ENCODE measurements at regions not wholly inside any gene's neighbourhood (a gene's known extent, or its start where the extent isn't known, plus 50 kb on each side); places are given as distances from the start of the nearest gene placed in this dataset.

GRCh38 chr3:56880720-56881575, 79.2 kb upstream of the ARHGEF3 start:
- no peak for DNase-seq
- no peak overlapping the region for H3K27ac ChIP-seq
- intact Hi-C loops (cut with DNase I; ENCODE audit: low total_unique reads): no loop called here
- TF ChIP-seq CTCF (IDR thresholded peaks at IDR 0.05) (no peak), POLR2A (IDR thresholded peaks at IDR 0.05) (no peak)
- no peaks in the 10 kb centered on the region for H3K9me3 ChIP-seq
- H3K36me3 ChIP-seq (ENCODE audit: low read depth, missing control alignments): no peaks in the 10 kb centered on the region
- 82 to 83% methylated on average over 8 of the region's 8 CpGs for WGBS, 2 donors
- peaks cover 9% of the 10 kb centered on the region for H3K4me1 ChIP-seq
- H3K4me3 ChIP-seq: no peak overlapping the region
- H3K27me3 ChIP-seq: no peaks in the 10 kb centered on the region

GRCh38 chr3:56879436-56880215, 77.9 kb upstream of the ARHGEF3 start:
- Histone ChIP-seq H3K36me3 (ENCODE audit: low read depth, missing control alignments) (no peaks in the 10 kb centered on the region), H3K27me3 (no peaks in the 10 kb centered on the region), H3K9me3 (no peaks in the 10 kb centered on the region), H3K4me3 (no peak overlapping the region), H3K4me1 (peaks cover 9% of the 10 kb centered on the region), H3K27ac (no peak overlapping the region)
- WGBS, 2 donors: 48 to 51% methylated on average over 3 of the region's 3 CpGs
- intact Hi-C loops (cut with DNase I; ENCODE audit: low total_unique reads): no loop called here
- DNase-seq: no peak
- no peak for TF ChIP-seq CTCF (IDR thresholded peaks at IDR 0.05)
- no peak for TF ChIP-seq POLR2A (IDR thresholded peaks at IDR 0.05)

- Histone ChIP-seq H3K4me1 (peaks cover 9% of the 10 kb centered on the region), H3K4me3 (no peak overlapping the region), H3K27me3 (no peaks in the 10 kb centered on the region), H3K36me3 (ENCODE audit: low read depth, missing control alignments) (no peaks in the 10 kb centered on the region), H3K9me3 (no peaks in the 10 kb centered on the region), H3K27ac (peak overlapping the region in 1 of 2 donors; percentile 19)
- intact Hi-C loops (cut with DNase I; ENCODE audit: low total_unique reads): no loop called here
- 44 to 48% methylated on average over 8 of the region's 8 CpGs for WGBS, 2 donors
- peak; percentile 31 for DNase-seq
- TF ChIP-seq CTCF (IDR thresholded peaks at IDR 0.05): no peak
- TF ChIP-seq POLR2A (IDR thresholded peaks at IDR 0.05): no peak
Observed at GRCh38 chr3:56878074-56878473, 76.3 kb upstream of the ARHGEF3 start.

GRCh38 chr3:56876916-56877315, 75.2 kb upstream of the ARHGEF3 start:
- no peaks in the 10 kb centered on the region for H3K9me3 ChIP-seq
- H3K27ac ChIP-seq: no peak overlapping the region
- no peak for DNase-seq
- no peaks in the 10 kb centered on the region for H3K36me3 ChIP-seq (ENCODE audit: low read depth, missing control alignments)
- no peak for TF ChIP-seq POLR2A (IDR thresholded peaks at IDR 0.05)
- H3K27me3 ChIP-seq: no peaks in the 10 kb centered on the region
- H3K4me1 ChIP-seq: peaks cover 9% of the 10 kb centered on the region
- WGBS, 2 donors: 60 to 63% methylated on average over 3 of the region's 3 CpGs
- intact Hi-C loops (cut with DNase I; ENCODE audit: low total_unique reads): no loop called here
- H3K4me3 ChIP-seq: no peak overlapping the region

GRCh38 chr3:56874269-56874668, 72.5 kb upstream of the ARHGEF3 start:
- WGBS, 2 donors: 54 to 65% methylated on average over 4 of the region's 4 CpGs
- no peak overlapping the region for H3K4me3 ChIP-seq
- TF ChIP-seq CTCF (IDR thresholded peaks at IDR 0.05): no peak
- TF ChIP-seq POLR2A (IDR thresholded peaks at IDR 0.05): no peak
- H3K27me3 ChIP-seq: no peaks in the 10 kb centered on the region
- H3K27ac ChIP-seq: no peak overlapping the region
- intact Hi-C loops (cut with DNase I; ENCODE audit: low total_unique reads): no loop called here
- H3K36me3 ChIP-seq (ENCODE audit: low read depth, missing control alignments): no peaks in the 10 kb centered on the region
- DNase-seq: peak; percentile 31
- H3K4me1 ChIP-seq: peaks cover 9% of the 10 kb centered on the region
- no peaks in the 10 kb centered on the region for H3K9me3 ChIP-seq
